HS-27A (cell line): ENCODE measurements at regions not wholly inside any gene's neighbourhood (a gene's known extent, or its start where the extent isn't known, plus 50 kb on each side); places are given as distances from the start of the nearest gene placed in this dataset.

Source experiments
- DNase-seq: peaks from one replicate; pipeline ENCODE4 v3.0.0-alpha.2; 2012; ENCODE audit warnings: low read depth, missing footprints

DNA sequence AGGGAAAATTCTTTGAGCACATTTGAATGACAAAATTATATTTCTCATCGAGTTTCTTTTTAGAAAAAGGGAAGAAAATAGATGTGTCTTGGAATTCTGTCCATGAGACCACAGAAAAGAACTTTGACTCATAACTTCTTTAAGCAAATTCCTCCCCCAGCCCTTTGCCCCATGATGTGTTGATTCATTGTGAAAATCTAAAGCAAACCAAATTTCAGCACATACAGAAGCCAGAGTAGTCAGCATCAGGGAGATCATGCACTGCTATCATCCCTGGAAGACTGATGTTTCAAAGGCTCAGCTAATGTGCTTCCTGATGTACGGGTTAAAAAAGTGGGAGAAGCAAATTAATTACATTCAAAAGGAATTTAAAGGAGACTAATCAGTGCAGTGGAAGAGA, 159.7 kb downstream of the FAT3 start:
- DNase-seq = no peak

DNA sequence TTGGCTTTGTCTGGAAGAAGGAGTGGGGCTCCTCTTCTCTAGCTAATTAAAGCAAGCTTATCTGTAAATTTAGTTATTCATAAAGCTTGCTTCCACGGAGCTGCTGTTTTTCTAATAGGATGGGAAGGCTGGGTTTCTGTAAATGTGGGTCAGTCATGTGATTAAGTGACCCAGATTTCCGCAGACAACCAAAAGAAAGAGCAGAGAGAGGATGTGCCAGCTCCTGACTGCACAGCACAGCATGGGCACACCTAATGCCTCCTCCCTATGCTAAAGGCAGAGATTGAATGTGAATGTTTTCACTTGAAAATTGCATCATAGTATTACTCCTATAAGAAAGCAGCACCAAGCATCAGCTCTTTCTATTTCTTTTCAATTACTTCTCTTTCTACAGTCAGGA, 160.2 kb downstream of the FAT3 start:
- no peak for DNase-seq

DNA sequence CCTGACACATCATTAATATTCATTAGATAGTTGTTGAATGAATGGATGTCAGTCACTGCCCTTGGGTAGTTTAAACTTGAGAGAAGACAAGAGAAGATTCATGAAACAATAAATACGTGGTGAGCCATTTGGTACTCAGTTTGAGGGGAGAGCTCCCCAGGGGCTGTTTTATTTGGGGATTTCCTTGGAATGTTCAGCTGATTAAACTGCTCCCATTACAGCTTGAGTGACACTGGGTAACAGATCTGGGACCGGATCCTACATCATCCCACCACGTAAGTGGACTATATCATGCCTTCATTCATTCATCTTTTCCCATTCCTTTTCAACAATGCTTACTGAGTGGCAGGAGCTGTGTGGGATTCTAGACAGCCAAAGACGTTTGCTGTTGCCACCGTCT, 162.0 kb downstream of the FAT3 start:
- DNase-seq = no peak

DNA sequence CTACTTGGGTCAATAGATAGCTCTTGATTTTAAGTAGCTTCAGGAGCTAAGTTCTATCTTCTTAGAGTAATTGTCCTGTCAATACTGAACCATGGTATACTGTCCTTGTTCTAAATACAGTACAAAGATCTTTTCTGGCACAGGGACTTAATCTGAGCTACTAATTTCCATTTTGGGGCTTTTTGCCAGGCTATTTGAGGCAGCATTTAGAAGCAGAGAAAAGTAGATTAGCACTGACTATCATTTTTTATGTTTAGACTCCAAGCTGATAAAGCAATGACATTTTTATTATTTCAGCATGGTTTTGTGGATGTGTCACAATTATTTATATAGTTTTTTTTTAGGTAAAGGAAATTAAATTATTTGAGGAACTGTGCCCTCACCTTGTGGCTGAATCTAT, 163.2 kb downstream of the FAT3 start:
- DNase-seq = no peak

DNA sequence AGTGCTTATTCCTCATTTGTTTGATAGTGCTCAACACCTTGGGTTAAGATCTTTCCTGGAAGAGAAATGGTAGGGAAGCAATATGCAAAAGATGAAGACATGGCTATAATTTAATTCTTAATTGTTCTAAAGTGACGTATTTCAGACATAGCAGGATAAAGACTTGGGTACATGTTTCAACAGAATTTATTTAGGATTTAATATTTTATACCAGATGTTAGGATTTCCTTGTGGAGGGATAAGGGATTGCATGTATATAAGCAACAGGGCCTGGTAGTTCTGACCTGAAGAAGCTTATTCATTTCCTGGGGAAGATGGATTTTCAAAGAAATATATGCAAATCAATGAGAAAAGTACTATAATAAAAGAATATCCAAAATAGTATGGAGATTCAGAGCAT, 163.8 kb downstream of the FAT3 start:
- no peak for DNase-seq

DNA sequence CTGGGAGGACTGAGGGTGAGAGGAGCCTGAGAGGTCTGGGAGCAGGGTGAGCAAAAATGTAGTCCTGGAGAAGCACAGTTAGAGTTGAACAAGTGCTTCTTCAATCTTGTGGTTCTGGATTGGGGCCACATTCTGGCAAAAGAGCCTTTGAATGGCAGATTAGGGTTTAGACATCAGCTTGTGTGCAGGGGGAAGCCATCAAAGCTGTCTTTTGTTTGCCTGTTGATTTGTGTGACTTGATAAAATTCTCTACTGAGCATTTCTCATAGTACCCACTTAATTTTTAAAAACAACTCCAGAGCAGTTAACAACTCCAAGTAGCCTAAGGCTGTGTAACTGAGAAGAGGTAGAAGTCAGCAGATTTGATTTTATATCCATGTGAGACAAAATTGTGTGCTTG, 166.2 kb downstream of the FAT3 start:
- DNase-seq = no peak

DNA sequence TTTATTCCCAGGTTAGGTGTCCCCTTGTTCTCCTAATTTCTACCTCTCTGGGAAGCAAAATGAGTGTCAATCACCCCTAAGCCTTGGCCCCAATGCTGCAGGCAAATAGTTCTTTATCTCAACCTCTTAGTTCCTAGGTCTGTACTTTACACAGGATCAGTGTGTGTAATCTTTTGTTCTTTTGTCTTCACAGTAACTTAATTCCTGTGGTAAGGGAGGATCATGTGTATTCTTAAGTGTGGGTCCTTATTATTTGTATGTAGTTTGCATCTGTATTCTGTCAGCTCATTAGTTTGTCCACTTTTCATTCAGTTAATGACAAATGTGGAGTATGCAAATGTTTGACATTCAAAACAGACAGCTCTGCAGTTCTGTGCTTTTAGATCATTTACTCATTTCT, 166.7 kb downstream of the FAT3 start:
- no peak for DNase-seq

DNA sequence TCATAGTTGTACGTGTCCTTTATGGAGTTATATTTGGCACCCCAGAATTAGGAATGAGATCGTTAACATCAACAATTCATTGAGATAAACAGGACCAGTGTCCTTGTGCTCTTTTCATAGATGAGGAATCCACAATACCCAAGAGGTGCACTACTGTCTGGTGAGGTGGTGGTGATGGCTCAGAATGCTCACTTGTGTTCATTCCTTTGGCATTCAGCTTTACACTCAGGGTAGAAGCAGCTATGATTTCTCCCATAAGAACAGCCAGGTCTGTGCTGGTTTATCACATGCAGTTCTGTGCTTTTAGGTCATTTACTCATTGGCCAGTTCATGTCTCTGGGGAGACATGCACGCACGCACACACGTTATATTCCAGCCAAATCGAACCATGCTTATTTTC, 167.2 kb downstream of the FAT3 start:
- no peak for DNase-seq

DNA sequence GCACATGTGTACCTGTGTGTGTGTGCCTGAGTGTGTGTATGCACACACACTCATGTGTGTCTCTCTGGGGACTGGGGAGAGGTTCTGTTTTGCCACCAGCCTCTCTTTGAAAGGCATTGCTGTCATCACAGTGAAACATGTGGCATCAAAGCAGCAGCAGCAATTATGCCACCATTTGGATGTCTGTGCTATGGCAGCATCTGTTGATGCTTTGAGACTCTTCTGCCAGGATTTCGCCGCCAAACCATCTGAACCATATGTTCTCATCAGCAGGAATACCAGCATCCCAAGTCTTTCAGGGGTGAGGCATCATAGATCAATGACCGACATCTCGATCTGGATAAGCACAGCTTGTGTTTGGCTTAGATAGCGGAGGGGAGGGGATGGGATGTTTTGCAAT, 168.6 kb downstream of the FAT3 start:
- no peak for DNase-seq

DNA sequence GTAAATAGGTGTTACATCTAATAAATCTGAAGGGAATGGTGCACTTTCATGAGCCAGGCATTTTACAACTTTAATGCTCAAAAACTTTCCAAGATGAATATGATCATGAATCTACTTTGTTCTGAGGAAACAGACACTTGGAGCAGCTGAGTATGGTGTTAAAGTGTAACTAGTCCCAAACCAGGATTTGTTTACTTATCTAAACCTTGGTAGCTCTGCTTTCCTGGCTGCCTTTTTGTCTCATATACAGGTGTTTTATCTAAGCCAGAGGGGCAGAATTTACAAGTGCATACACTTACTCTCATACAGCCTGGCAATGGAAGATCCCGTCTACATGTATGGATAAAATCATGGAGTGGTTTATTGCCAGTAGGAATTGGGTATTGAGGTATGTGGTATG, 171.5 kb downstream of the FAT3 start:
- no peak for DNase-seq

DNA sequence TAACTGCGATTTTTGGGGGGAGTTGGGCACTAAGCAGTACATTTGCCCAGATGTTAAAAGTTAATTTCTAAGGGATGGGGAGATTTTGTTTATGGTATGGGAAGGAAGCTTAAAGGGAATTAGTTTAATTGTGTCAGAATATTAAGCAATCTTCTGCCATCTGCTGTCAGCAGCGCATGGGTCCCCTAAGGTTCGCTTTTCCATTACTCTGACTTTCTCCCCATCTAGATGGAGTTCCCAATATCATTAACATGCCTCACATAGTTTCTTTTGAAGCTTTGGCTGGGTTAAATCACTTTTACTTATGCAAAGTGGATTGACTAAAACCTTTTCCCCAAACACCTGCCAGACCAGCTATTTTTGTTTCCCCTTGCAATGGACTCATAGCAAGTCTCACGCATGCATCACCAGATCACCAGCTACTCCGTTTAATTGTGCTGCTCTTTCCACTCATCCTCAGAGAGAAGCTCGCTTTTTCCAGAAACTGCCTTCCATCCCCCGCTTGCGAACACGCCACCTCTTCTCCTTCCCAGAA, 172.7 kb downstream of the FAT3 start:
- DNase-seq = no peak

DNA sequence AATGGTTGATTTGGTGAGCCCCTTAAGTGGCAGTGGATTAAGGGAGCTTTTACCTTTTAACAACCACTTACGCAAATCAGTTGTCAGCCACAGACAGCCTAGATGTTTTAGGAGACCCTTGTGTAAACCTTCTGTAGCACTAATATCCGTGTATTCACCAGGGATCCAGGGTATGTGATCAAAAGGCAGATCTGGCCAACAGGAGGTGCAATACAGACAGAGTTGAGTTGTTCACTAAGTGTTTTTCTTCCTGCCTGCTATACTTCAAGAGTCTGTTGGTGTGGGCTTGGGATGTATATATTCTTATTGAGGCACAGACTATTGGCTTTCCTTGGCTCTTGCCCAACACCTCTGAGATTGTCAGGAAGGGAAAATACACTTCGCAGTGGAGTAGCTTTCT, 175.1 kb downstream of the FAT3 start:
- no peak for DNase-seq

DNA sequence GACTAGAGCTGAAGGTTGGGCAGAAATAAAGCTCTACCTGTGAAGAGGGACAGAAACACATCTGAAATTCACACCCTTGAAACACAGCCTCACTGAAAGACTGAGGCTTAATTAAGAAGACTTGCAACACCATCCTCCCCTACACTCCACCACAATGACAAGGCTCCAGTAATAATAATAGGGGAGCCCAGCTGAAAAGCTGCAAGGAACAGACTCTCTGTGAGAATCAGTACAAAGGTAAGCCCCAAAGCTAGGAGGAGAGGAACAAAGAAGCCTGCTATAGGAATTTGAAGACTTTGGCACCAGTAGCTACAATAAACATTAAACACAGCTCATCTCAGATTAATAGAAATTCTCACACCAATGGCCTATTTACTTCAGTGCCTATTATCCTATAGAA, 176.9 kb downstream of the FAT3 start:
- no peak for DNase-seq

DNA sequence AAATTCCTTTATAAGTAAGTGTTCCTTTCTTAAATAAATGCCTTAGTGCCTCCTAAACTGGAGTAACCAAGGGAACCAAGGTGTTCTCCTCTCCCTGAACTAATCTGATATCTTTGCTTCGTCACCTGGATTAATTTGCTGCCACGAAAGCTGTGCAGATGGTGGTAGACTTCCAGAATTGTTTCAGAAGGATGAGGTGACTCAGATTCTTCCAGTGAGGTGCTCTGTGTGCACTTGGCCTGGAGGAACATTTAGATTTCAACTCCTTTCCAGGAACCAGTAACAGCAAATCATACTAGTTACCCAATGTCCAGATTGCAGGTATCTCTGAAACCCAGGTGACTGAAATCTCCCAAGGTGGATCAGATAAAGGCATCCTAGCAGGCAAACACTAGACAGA, 181.9 kb downstream of the FAT3 start:
- no peak for DNase-seq

DNA sequence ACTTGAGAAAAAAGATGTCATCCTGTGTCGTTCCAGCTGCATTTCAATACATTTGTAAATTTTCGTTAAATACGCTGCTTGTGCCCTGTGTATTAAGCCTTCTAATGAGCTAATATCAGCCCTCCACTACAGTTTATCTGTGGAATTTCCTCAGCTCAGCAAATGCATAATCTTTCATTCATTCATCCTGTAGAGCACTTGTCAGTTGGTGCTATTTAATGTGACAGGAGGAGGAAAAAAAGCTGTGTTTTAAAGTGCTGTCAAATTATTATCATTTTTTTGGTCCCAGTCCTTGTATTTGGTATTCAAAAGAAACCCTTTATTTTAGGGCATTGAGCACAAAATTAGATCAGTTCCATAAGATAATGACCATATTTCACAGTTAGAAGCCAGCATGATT, 184.7 kb downstream of the FAT3 start:
- no peak for DNase-seq

DNA sequence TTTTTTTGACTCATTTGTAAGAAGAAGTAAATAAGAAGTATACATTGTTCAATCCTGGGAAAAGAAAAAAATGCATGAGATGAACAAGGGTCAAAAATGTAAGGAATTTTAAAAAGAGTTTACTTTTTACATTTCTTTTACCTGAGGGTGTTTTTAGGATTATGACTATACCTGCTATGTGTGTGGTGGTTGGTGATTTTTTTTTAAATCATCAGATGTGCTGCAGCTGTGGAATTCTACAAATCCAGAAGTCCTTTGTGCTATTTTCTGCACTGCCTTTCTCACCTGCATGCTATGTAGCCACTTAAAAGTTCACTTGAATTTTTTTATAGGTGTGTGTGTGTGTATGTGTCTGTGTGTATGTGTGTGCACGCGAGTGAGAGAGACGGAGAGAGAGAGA, 185.3 kb downstream of the FAT3 start:
- DNase-seq = no peak

DNA sequence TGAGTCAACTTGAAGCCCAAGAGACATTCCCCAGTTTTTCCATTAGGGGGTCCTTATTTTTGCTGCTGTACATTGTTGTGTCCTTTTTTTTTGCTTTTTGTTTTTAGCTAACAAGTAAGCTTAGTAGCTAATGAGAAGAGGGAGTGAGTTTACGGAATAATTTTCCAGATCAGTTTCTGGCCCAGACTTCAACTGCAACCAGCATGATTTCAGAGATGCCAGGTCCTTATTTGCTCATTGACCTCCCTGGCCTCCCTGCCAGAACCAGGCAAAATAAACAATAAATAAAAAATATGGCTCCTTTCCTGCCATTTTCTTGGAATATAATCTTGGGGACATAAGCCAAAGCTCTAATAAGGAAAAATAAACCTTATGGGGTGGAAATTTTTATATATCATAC, 185.9 kb downstream of the FAT3 start:
- DNase-seq = no peak

DNA sequence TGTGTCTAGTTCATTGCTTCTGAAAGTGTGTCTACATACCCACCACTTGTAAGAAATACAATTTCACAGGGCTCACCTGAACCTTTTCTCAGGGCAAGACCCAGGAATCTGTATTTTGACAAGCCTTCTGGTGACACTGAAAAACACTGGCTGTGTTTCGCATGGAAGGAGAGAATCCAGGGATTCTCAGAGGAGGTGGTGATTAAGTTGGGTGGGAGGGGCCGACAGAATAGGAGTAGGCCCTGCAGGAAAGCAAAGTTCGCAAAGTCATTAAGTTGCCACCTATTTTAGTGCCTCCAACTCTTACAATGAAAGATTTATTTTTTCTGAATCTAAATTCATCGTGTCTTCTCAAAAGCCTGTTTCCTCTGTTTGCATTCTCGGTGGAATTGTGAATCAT, 186.8 kb downstream of the FAT3 start:
- DNase-seq = no peak

DNA sequence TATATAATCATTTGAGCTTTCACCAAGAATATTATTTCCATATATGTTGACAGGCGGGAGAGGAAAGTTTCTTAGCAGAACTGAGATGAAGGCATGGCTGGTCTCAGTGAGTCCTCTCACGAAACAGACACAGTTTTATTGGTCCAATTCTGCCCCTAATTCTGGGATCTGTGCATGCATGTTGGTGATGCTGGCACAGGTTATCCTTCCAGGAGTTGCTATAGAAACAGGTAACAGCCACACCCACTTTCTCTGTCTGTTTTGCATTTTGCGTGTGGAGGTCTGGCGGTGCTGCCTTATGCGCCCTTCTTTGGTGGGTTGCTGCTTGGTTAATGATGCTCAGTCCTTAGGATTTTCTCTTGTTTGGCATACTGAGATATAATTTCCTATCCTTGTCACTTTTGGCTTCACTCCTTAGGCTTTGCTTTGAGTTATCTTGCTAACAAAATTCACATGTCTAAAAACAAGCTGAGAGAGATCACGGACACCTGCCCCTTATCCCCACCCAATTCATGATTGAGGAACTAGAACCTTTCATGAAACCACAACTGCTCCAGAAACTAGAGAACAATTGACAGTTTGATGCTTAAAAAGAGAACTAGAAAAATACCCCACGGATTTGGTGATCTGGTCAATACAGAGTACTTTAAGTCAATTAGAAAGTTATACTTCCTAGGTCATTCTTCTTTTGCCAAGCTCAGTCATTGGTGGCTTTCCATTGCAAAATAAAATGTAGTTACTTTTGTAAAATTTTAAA, 189.3 kb downstream of the FAT3 start:
- no peak for DNase-seq

DNA sequence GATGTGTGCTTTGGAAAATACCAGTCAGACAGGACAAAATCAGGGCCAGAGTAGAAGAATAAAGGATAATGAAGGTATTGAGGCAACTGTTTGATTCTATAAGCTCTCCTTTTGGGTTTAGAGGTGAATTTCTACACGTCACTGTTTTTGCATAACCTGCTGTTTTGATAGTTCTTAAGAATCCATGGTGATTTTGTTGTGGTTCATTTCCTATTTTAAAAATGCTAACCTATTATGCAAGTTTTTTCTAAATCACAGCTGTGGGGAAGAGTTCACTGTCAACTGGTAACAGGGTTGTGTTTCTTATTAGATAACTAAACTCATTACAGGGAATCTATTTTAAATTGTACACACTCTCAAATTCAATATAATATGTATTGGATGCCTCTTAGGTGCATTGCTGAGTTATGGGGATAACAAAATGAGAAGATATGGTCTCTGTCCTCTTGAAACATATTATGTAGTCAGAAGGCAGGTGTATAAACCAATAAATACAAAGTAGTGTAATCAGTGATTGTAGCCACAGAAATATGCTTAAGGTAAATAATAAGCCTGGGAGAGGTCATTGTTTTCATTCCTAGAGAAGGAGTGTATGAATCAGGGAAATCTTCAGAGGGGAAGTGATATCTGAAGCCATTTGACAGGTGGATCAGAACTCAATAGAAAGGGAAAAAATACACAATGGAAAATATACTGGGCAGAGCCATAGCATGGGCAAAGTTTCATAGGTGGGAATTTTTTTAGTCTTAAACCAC, 192.5 kb downstream of the FAT3 start:
- no peak for DNase-seq

DNA sequence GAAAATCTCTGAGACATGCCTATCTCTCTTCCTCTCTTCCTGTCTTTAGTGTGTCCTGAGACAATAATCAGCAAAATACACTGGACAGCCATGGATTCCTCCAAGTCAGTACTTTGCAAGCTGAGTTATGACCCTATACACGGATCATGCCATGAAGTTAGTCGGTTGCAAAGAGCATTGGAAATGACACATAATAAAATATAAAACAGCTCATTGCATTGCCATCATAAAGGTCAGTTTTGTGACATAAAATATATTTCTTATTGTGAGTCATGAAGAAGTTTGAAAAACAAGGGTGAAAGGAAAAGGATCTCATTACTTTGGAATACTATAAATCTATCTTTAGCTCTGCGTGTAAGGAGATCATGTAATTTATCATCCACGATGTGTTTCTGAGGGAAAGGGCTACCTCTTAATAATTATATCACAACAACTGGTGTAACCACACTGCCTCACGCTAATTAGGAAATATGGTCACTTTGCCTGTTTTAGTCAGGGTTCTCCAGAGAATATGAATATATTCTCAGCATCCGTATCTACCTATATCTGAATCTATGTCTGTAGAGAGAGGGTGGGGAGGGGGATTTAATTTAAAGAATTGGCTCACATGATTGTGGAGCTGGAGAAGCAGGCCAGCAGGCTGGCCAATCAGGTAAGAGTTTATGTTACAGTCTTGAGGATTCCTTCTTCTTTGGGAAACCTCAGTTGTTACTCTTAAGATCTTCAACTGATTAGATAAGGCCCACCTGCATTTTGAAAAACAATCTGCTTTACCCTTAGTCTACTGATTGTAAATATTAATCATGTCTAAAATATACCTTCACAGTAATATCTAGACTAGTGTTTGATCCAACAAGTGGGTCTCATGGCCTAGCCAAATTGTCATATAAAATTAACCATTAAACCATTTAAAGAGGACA, 198.8 kb downstream of the FAT3 start:
- DNase-seq = no peak

DNA sequence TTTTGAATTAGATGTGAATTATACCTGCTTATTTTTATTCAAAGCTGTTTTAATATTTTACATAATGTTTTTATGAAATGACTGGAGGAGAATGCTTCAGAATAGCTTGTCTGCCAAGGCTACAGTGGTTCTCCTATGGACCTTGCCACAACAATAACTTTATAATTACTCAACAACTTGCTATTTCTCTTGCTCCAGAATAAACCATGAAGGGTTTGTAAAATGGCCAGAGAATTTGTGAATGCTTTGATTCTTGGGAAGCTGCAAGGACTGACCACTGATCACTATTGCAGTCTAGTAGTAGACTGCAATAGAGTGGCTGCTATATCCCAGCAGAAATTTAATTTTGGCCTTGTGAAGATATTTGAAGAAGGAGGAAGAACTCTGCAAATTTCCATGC, 199.7 kb downstream of the FAT3 start:
- DNase-seq = no peak

DNA sequence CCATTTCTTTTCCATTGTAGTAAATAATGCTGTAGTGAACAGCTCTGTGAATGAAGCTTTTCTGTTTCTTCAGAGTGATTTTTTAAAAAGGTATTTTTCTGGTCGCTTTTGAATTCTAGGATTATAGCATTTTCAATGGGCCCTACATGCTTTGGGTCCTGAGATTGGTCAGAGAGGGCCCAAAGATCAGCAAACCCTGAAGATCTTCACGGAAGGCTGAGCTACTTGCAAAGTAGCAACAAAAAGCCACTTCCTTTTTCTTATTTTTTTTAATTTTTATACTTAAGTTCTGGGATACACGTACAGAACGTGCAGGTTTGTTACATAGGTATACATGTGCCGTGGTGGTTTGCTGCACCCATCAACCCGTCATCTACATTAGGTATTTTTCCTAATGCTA, 200.5 kb downstream of the FAT3 start:
- DNase-seq = no peak
